ENCODE measurements at regions not wholly inside any gene's neighbourhood (a gene's known extent, or its start where the extent isn't known, plus 50 kb on each side); places are given as distances from the start of the nearest gene placed in this dataset.

GRCh38 chr4:130368668-130369067 is 1272.7 kb downstream of the C4orf33 start:
- peak; percentile 39 for FAIRE-seq

GRCh38 chr4:130393231-130393630 is 1297.3 kb downstream of the C4orf33 start:
- FAIRE-seq (no peak), DNase-seq (ENCODE audit: low spot score in 2 of 2) (no peak)

More at GRCh38 chr4:130368668-130369067, 1272.7 kb downstream of the C4orf33 start:
- no peak for DNase-seq (ENCODE audit: low spot score in 2 of 2)

DNA sequence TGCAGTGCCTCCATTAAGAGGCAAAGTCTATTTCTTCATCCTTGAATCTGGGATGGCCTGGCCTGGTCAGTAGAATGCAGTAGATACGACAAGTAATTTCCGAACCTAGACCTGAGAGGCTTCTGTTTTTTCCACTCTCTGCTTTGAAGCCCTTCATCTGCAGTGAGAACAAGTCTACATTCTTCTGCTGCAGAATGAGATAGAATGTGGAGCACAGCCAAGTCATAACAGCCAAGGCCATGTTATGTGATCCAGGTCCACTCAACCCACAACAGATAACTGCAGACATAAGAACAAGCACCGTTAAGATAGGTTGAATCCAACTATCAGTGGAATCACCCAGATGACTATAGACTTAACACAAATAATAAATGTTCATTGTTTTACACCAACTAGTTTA is 1297.7 kb downstream of the C4orf33 start:
- FAIRE-seq, result no peak
- DNase-seq (ENCODE audit: low spot score in 2 of 2), result no peak

- no peak for FAIRE-seq
- no peak for DNase-seq (ENCODE audit: low spot score in 2 of 2)
Observed at GRCh38 chr4:130395871-130396270, 1299.9 kb downstream of the C4orf33 start.

DNA sequence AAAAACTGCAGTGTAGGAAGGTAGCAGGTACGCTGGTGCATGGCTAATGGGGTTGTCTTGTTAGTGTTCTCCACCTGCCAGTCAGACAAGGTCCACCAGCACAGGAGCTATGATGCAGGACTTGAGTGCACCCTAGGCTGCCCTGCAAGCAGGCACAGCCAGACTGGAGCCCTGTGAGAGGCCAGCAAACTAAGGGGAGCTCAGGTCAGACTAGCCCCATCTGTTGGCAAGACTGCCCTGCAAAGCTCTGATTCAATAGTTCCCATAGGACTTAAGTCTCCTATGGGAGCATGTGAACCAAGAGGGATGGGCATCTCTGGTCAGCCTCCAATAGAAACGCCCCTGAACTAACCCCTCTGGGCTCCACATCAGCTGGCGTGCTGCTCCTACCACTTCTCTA is 1307.3 kb downstream of the C4orf33 start:
- DNase-seq (ENCODE audit: low spot score in 2 of 2), result no peak
- FAIRE-seq, result no peak

DNA sequence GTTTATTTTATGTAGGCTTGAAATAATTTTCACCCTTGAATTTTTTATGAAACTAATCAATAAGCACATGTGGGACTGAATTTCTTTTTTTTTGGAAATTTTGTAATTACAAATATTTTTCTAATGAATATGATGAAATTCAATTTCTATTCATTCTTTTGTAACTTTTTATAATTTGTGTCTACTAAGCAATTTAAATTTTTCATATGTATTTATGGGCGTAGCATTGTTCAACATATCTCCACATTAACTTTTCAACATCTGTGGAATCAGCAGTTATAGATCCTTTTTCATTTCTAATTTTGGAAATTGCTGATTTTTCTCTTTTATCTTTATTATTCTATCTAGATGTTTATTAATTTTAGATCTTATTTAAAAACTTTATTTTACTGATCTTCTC is 1320.3 kb downstream of the C4orf33 start:
- FAIRE-seq, result peak; percentile 74

GRCh38 chr4:130419211-130419975 is 1323.4 kb downstream of the C4orf33 start:
- DNase-seq (ENCODE audit: low spot score in 2 of 2) (no peak), FAIRE-seq (no peak)

More for the DNA sequence above, 1320.3 kb downstream of the C4orf33 start:
- DNase-seq (ENCODE audit: low spot score in 2 of 2), result no peak

- DNase-seq (ENCODE audit: low spot score in 2 of 2) (no peak), FAIRE-seq (no peak)
Observed at GRCh38 chr4:130422261-130422660, 1326.3 kb downstream of the C4orf33 start.

DNA sequence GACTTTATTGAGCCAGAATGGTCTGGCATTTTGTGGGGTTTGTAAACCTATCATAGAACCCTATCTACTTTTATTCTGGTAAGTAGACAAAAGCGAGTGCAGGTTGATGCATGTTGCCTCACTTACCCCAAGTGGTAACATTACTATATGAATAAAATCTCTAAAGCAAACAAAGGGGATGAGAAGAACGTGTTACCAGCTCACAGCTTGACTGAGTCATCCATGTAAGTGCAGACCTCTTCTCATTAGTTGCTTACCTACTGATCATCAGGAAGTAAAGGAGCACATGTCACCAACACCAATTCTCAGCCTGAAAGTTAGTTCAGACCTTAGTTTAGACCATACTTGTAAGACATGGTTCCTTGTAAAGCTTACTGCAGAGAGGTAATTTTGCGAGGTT is 1328.3 kb downstream of the C4orf33 start:
- FAIRE-seq (no peak), DNase-seq (ENCODE audit: low spot score in 2 of 2) (no peak)

GRCh38 chr4:130432289-130432688 is 1336.3 kb downstream of the C4orf33 start:
- FAIRE-seq, result no peak
- DNase-seq (ENCODE audit: low spot score in 2 of 2), result no peak

DNA sequence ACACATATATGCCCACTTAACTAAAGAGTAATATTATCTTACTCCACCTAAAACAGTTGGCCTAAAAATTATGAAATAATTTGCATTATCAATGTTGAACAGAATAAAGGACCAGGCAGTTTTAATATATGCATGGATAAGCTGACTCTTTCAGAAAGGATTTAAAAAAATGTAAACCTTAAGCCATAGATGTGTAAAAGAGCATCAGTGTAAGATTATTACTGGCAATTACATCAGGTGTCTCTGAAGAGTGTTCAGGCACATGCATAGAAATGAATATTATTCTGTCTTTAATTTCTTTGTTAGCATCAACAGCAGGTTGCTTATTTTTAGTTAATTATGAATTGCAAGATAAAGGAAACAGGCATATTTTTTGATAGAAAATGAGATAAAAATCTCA is 1353.8 kb downstream of the C4orf33 start:
- FAIRE-seq (no peak), DNase-seq (ENCODE audit: low spot score in 2 of 2) (no peak)

DNA sequence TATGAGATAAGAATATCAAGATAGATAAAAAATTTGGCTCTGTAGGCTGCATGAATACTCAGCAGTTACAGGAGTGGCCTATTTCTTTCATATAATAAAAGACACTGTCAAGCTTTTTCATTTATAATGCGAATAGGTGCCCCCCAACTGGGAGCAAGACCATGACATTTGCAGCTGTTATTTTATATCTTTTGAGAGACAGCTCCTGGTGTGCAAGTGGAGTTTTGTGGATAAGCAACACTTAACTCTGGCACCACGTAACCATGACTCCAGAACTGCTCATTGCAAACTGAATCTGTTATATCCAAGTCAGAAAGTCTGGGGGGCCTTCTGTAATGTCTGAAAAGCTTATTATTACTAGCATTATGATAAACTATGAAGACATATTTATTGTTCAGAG is 1372.4 kb downstream of the C4orf33 start:
- DNase-seq (ENCODE audit: low spot score in 2 of 2), result no peak

DNA sequence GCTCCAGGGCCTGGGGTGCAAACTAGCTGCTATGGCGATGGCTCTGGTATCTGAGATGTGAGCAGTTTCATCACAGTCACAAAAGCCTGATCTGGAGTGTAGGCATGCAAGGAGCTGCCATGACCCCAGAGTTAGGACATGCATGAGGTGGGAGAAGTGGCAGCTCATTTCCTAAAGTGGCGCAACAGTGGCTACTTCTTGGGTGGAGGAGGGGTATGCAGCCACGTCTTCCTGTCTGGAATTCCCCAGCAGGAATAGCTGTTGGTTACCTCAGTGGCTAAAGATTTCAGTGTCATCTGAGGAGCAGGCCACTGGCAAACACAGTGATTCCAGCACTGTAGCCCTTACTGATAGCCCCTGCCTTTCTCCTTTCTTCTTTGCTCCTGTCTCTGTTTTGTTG is 1382.5 kb downstream of the C4orf33 start:
- FAIRE-seq, result no peak

More for the DNA sequence above, 1372.4 kb downstream of the C4orf33 start:
- FAIRE-seq, result no peak

DNA sequence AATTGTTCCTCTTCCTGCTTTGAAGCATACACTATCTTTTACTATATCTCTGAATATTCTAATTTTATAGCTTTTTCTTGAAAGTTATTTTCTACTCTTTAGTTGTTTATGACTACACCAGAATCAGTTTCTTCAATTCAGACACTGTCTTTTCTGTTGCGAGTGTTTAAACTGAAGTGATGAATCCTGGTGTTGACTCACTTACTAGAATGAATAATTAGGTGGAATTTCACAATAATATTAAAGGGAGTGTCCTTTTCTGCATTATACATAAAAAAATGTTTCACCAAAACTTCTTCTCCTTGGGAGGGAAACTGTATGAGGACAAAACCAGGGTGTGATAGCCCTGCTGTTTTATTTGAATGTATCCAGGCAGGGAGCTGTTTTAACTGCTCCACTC is 1383.1 kb downstream of the C4orf33 start:
- FAIRE-seq (no peak), DNase-seq (ENCODE audit: low spot score in 2 of 2) (no peak)

More for the DNA sequence above, 1382.5 kb downstream of the C4orf33 start:
- DNase-seq (ENCODE audit: low spot score in 2 of 2), result no peak

- DNase-seq (ENCODE audit: low spot score in 2 of 2) (no peak), FAIRE-seq (no peak)
Observed at GRCh38 chr4:130479674-130480073, 1383.7 kb downstream of the C4orf33 start.

DNA sequence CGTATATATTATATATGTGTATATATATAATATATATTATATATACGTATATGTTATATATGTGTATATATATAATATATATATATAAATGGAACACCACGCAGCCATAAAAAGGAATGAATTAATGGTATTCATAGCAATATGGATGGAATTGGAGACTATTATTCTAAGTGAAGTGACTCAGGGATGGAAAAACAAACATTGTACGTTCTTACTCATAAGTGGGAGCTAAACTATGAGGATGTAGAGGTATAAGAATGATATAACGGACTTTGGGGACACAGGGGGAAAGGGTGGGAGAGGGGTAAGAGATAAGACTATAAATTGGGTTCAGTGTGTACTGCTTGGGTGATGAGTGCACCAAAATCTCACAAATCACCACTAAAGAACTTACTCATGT is 1388.9 kb downstream of the C4orf33 start:
- DNase-seq (ENCODE audit: low spot score in 2 of 2), result no peak

GRCh38 chr4:130485371-130485770 is 1389.4 kb downstream of the C4orf33 start:
- FAIRE-seq (no peak), DNase-seq (ENCODE audit: low spot score in 2 of 2) (no peak)

More for the DNA sequence above, 1388.9 kb downstream of the C4orf33 start:
- FAIRE-seq, result no peak

DNA sequence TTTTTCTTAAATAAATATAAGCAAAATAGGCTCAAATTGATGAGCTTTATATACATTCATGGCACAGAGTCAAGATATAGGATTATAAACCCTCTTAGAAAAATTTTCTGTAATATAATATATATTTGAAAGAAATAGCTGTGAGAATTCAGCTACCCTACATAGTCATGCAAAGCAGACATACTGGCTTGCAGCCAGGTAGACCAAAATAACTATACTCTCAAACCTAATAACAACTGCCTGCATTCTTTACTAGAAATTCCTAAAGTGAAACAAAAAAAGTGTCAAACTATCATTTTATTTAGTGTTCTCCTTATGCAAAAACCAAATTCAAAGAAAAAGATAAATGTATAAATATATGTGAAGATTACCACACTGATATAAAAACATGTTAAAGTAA is 1390.2 kb downstream of the C4orf33 start:
- DNase-seq (ENCODE audit: low spot score in 2 of 2) (no peak), FAIRE-seq (no peak)

DNA sequence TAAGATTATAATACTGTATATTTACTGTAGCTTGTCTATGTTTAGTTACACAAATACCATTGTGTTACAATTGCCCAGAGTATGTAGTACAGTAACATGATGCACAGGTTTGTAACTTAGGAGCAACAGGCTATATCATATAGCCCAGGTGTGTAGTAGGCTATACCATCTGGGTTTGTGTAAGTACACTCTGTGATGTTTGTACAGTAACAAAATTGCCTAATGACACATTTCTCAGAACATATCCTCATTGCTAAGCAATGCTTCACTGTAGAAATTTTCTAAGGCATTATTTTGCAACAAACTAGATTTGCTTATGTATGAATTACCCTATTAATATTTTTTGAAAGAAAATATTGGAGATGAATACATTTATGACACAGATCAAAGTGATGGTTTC is 1390.9 kb downstream of the C4orf33 start:
- DNase-seq (ENCODE audit: low spot score in 2 of 2) (no peak), FAIRE-seq (no peak)

DNA sequence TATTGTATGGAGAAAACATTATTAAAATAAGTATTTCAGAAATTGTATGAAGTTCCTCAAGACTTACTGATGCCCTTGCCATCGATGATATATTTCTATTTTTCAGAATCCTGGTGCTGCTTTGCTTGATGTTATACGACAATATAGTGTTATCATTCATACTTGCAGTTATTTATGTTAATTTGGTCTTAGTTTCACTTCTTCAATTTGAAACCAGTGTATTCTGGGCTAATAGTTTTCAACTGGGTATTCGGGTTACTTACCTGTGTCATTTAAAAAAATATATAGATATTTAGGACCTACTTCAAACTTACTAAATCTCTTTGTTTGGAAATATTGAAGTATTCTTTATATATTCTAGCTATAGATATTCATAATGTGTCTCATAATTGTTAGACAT is 1414.7 kb downstream of the C4orf33 start:
- no peak for FAIRE-seq
- DNase-seq (ENCODE audit: low spot score in 2 of 2), result no peak

DNA sequence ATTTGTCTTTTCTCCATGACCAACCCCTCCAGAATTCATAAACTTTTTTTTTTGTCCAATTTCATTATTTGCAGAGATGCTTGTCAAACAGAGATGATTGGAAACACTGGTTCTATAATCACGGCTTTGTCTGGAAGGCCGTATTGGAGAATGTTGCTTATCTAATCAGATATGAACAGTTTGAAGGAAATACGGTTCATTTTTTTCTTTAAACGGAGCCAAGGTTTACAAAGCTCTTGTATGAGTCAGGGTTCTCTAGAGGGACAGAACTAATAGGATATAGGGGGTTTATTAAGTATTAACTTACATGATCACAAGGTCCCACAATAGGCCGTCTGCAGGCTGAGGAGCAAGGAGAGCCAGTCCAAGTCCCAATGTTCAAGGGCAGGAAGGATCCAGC is 1415.8 kb downstream of the C4orf33 start:
- DNase-seq (ENCODE audit: low spot score in 2 of 2), result no peak
- FAIRE-seq, result no peak

- DNase-seq (ENCODE audit: low spot score in 2 of 2) (no peak), FAIRE-seq (no peak)
Observed at GRCh38 chr4:130524057-130524456, 1428.1 kb downstream of the C4orf33 start.

- FAIRE-seq, result no peak
- no peak for DNase-seq (ENCODE audit: low spot score in 2 of 2)
Observed at GRCh38 chr4:130530505-130530904, 1434.6 kb downstream of the C4orf33 start.
